GM12891 (cell line): ENCODE measurements at regions not wholly inside any gene's neighbourhood (a gene's known extent, or its start where the extent isn't known, plus 50 kb on each side); places are given as distances from the start of the nearest gene placed in this dataset.

ENCODE experiments used
- PAX5 ChIP-seq: IDR thresholded peaks from 2 replicates; pipeline ENCODE4 v1.6.1; 2011; ENCODE audit warnings: low read length, moderate library complexity, mild to moderate bottlenecking; ENCODE audit not compliant: insufficient read depth, severe bottlenecking
- POLR2A ChIP-seq: IDR thresholded peaks from 2 replicates; pipeline ENCODE4 v1.6.1; 2011; ENCODE audit warnings: low read depth, low read length, control low read depth
- POLR2AphosphoS5 ChIP-seq: IDR thresholded peaks from 2 replicates; pipeline ENCODE4 v1.6.1; 2011; ENCODE audit warnings: low read depth, low read length, control low read depth
- POU2F2 ChIP-seq: IDR thresholded peaks from 2 replicates; pipeline ENCODE4 v1.6.1; 2011; ENCODE audit warnings: low read depth, mild to moderate bottlenecking, control low read depth, low read length, moderate library complexity
- SPI1 ChIP-seq: IDR thresholded peaks from 2 replicates; pipeline ENCODE4 v1.6.1; 2011; ENCODE audit warnings: low read depth, low read length, control low read depth
- TAF1 ChIP-seq: IDR thresholded peaks from 2 replicates; pipeline ENCODE4 v1.6.1; 2011; ENCODE audit warnings: low read depth, low read length, control low read depth

DNA sequence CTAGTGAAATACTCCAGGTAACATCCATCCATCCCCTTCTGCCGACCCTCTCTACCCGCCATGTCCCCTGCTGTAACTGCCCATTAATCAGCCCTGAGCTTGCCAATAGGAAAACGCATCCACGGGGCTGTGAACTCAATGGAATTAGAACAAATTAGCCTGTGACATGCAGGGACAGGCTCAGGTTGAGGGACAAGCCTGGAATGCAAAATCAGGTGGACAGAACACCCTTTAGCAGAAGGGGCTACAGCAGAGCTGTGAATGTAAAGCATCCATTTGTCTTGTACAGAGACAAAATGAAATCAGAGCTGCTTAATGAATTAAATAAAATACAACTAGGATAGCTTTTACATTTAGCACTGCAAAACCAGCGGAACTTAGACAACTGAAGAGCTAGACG, 187.3 kb upstream of the SASH1 start:
- TF ChIP-seq POLR2A = no peak
- no peak for TF ChIP-seq TAF1
- no peak for TF ChIP-seq POLR2AphosphoS5
- TF ChIP-seq PAX5 = no peak
- TF ChIP-seq SPI1 = no peak
- TF ChIP-seq POU2F2 = no peak
